ENCODE measurements at regions not wholly inside any gene's neighbourhood (a gene's known extent, or its start where the extent isn't known, plus 50 kb on each side); places are given as distances from the start of the nearest gene placed in this dataset.
A peak's percentile ranks its signal among the peaks of the same experiment; 100 is the strongest.

DNA sequence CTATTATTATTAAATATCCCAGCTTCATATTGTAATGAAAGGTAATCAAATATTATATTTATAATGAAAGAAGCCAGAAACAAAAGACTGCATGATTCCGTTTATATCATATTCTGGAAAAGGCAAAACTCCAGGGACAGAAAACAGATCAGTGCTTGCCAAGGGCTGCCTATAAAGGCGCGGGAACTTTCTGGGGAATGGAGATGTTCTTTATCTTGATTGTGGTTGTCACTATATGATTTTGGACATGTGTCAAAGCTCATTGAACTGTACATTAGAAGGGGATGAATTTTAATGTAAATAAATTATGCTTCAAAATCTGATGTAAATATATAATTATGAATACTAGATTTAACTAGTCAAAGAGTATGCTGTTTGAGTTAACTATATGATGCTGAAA, 115.4 kb upstream of the KRAS start:
- H3K36me3 ChIP-seq (ENCODE audit: control insufficient read depth, insufficient read depth, low read length), result no peaks in the 10 kb centered on the region
- no peak overlapping the region for H3K4me3 Mint-ChIP-seq
- H3K27me3 ChIP-seq (ENCODE audit: control insufficient read depth, insufficient read depth, low read length, poor library complexity, severe bottlenecking), result no peaks in the 10 kb centered on the region

DNA sequence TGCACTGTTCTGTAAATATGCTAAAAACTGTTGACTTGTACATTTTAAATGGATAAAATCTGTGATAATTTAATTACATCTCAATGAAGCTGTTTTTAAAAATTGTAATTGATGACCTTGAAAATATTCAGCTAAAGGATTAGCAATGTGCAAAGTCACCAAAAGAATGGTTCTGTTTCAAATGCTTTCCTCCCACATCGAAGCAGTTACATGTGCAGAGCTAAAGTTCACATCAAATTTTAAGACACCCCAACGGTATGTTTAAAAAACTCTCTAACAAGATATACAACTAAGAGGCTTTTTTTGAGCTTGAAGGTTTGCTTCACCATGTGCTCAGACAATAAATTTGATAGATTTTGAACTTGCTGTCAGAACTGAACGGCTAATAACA, 114.6 kb upstream of the KRAS start:
- Histone ChIP-seq H3K4me1 (ENCODE audit: control insufficient read depth, insufficient read depth, low read length) (peaks cover 7% of the 10 kb centered on the region), H3K27ac (ENCODE audit: low read depth, low read length) (no peak overlapping the region), H3K9me3 (ENCODE audit: control insufficient read depth, low read length) (peaks cover 11% of the 10 kb centered on the region), H3K4me3 (ENCODE audit: low read length) (no peak overlapping the region), H3K36me3 (ENCODE audit: control insufficient read depth, insufficient read depth, low read length) (no peaks in the 10 kb centered on the region), H3K27me3 (ENCODE audit: control insufficient read depth, insufficient read depth, low read length, poor library complexity, severe bottlenecking) (no peaks in the 10 kb centered on the region), H3K9ac (ENCODE audit: extremely low read depth, low read length, poor library complexity, severe bottlenecking) (no peak overlapping the region)
- TF ChIP-seq, protein P1, sequence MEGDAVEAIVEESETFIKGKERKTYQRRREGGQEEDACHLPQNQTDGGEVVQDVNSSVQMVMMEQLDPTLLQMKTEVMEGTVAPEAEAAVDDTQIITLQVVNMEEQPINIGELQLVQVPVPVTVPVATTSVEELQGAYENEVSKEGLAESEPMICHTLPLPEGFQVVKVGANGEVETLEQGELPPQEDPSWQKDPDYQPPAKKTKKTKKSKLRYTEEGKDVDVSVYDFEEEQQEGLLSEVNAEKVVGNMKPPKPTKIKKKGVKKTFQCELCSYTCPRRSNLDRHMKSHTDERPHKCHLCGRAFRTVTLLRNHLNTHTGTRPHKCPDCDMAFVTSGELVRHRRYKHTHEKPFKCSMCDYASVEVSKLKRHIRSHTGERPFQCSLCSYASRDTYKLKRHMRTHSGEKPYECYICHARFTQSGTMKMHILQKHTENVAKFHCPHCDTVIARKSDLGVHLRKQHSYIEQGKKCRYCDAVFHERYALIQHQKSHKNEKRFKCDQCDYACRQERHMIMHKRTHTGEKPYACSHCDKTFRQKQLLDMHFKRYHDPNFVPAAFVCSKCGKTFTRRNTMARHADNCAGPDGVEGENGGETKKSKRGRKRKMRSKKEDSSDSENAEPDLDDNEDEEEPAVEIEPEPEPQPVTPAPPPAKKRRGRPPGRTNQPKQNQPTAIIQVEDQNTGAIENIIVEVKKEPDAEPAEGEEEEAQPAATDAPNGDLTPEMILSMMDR (conservative IDR thresholded peaks at IDR 0.05), result no peak
- no peaks in the 10 kb centered on the region for H3K27me3 Mint-ChIP-seq (ENCODE audit: insufficient read depth)
- peak; percentile 15 for DNase-seq
- 53 to 65% methylated on average over 2 to 3 of the region's 3 CpGs for WGBS, 2 experiments (ENCODE audit: insufficient coverage in 1 of 2, insufficient read length in 1 of 2)
- H3K36me3 Mint-ChIP-seq (ENCODE audit: low read depth), result peaks cover 8% of the 10 kb centered on the region
- peak overlapping the region; percentile 5 for H3K4me3 Mint-ChIP-seq
- peak overlapping the region; percentile 40 for H3K27ac Mint-ChIP-seq
- H3K4me1 Mint-ChIP-seq, result peaks cover 31% of the 10 kb centered on the region
- H3K9me3 Mint-ChIP-seq, result peaks cover 19% of the 10 kb centered on the region

More for the DNA sequence above, 115.4 kb upstream of the KRAS start:
- H3K27me3 Mint-ChIP-seq (ENCODE audit: insufficient read depth), result no peaks in the 10 kb centered on the region
- TF ChIP-seq, protein P1 (conservative IDR thresholded peaks at IDR 0.05), result no peak
- H3K9me3 ChIP-seq (ENCODE audit: control insufficient read depth, low read length), result peaks cover 17% of the 10 kb centered on the region
- peaks cover 7% of the 10 kb centered on the region for H3K4me1 ChIP-seq (ENCODE audit: control insufficient read depth, insufficient read depth, low read length)
- H3K4me3 ChIP-seq (ENCODE audit: low read length), result no peak overlapping the region
- H3K27ac Mint-ChIP-seq, result no peak overlapping the region
- DNase-seq, result peak; percentile 10
- 97 to 100% methylated on average over 2 to 3 of the region's 3 CpGs for WGBS, 2 experiments (ENCODE audit: insufficient coverage in 1 of 2, insufficient read length in 1 of 2)
- peaks cover 9% of the 10 kb centered on the region for H3K36me3 Mint-ChIP-seq (ENCODE audit: low read depth)
- H3K27ac ChIP-seq (ENCODE audit: low read depth, low read length), result no peak overlapping the region
- peaks cover 31% of the 10 kb centered on the region for H3K4me1 Mint-ChIP-seq
- H3K9ac ChIP-seq (ENCODE audit: extremely low read depth, low read length, poor library complexity, severe bottlenecking), result no peak overlapping the region
- H3K9me3 Mint-ChIP-seq, result peaks cover 26% of the 10 kb centered on the region

DNA sequence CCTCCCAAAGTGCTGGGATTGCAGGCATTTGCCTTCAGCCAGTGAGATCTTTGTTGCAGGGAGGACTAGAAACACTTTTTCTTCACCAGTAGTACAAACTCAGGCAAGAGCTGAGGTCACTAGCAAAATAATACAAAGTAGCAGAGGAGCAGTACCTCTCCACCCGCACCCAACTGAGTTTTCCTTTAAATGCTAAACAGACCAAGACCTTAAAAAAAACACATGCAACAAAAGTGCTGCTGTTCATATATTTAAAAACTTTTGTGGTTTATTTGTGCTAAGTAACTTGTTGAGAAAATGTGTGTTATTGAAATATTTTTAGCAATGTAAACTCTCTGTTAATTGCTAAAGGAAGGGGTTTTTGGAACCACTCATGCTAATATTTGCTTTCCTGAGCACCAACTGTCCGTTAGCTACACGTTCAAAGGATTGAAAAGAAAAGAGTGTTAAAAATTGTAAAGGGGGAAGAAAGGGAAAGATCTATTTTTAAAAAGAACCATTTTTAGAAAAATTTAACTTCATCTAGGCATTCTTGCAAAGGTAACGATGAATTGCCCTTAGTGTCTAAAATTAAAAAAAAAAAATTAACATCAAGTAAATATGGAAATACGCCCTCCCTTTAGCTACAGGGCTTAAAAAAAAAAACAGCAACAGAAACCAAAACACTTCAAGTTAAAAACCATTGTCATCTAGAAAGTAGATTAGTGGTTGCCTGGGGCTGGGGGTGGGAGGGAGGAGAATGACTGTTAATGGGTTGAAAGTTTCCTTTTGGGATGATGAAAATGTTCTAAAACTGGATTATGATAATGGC, 114.0 kb upstream of the KRAS start:
- TF ChIP-seq, protein P1 (conservative IDR thresholded peaks at IDR 0.05), result no peak
- H3K4me3 Mint-ChIP-seq, result peak overlapping the region; percentile 5
- WGBS, 2 experiments (ENCODE audit: insufficient coverage in 1 of 2, insufficient read length in 1 of 2), result 45% methylated on average over 3 of the region's 5 CpGs; no CpG with 5 or more reads in 1 of the 2 experiments
- peak overlapping the region; percentile 40 for H3K27ac Mint-ChIP-seq
- peaks cover 7% of the 10 kb centered on the region for H3K4me1 ChIP-seq (ENCODE audit: control insufficient read depth, insufficient read depth, low read length)
- H3K4me1 Mint-ChIP-seq, result peaks cover 31% of the 10 kb centered on the region
- H3K36me3 ChIP-seq (ENCODE audit: control insufficient read depth, insufficient read depth, low read length), result no peaks in the 10 kb centered on the region
- H3K9me3 ChIP-seq (ENCODE audit: control insufficient read depth, low read length), result peaks cover 11% of the 10 kb centered on the region
- H3K9me3 Mint-ChIP-seq, result peaks cover 13% of the 10 kb centered on the region
- no peak overlapping the region for H3K4me3 ChIP-seq (ENCODE audit: low read length)
- H3K27me3 Mint-ChIP-seq (ENCODE audit: insufficient read depth), result no peaks in the 10 kb centered on the region
- peaks cover 3% of the 10 kb centered on the region for H3K36me3 Mint-ChIP-seq (ENCODE audit: low read depth)
- DNase-seq, result peak; percentile 53
- H3K27me3 ChIP-seq (ENCODE audit: control insufficient read depth, insufficient read depth, low read length, poor library complexity, severe bottlenecking), result no peaks in the 10 kb centered on the region
- no peak overlapping the region for H3K27ac ChIP-seq (ENCODE audit: low read depth, low read length)
- H3K9ac ChIP-seq (ENCODE audit: extremely low read depth, low read length, poor library complexity, severe bottlenecking), result no peak overlapping the region
